ENCODE measurements at regions not wholly inside any gene's neighbourhood (a gene's known extent, or its start where the extent isn't known, plus 50 kb on each side); places are given as distances from the start of the nearest gene placed in this dataset.

- Histone ChIP-seq H3K9me3 (no peaks in the 10 kb centered on the region), H3K27ac (no peak overlapping the region), H3K4me1 (ENCODE audit: control insufficient read depth in 1 of 2, low read depth in 2 of 2) (no peaks in the 10 kb centered on the region), H3K4me3 (no peak overlapping the region), H3K27me3 (replicated peaks; ENCODE audit: insufficient read depth) (no peaks in the 10 kb centered on the region), H3K36me3 (no peaks in the 10 kb centered on the region)
- ATAC-seq (ENCODE audit: insufficient number of reproducible peaks, low FRiP score, low read depth) (no peak), DNase-seq (ENCODE audit: low spot score) (no peak)
- TF ChIP-seq, protein P1, sequence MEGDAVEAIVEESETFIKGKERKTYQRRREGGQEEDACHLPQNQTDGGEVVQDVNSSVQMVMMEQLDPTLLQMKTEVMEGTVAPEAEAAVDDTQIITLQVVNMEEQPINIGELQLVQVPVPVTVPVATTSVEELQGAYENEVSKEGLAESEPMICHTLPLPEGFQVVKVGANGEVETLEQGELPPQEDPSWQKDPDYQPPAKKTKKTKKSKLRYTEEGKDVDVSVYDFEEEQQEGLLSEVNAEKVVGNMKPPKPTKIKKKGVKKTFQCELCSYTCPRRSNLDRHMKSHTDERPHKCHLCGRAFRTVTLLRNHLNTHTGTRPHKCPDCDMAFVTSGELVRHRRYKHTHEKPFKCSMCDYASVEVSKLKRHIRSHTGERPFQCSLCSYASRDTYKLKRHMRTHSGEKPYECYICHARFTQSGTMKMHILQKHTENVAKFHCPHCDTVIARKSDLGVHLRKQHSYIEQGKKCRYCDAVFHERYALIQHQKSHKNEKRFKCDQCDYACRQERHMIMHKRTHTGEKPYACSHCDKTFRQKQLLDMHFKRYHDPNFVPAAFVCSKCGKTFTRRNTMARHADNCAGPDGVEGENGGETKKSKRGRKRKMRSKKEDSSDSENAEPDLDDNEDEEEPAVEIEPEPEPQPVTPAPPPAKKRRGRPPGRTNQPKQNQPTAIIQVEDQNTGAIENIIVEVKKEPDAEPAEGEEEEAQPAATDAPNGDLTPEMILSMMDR (IDR thresholded peaks at IDR 0.05) = no peak
Observed at GRCh38 chr11:71198823-71199165, 53.6 kb downstream of the SHANK2 start.

DNA sequence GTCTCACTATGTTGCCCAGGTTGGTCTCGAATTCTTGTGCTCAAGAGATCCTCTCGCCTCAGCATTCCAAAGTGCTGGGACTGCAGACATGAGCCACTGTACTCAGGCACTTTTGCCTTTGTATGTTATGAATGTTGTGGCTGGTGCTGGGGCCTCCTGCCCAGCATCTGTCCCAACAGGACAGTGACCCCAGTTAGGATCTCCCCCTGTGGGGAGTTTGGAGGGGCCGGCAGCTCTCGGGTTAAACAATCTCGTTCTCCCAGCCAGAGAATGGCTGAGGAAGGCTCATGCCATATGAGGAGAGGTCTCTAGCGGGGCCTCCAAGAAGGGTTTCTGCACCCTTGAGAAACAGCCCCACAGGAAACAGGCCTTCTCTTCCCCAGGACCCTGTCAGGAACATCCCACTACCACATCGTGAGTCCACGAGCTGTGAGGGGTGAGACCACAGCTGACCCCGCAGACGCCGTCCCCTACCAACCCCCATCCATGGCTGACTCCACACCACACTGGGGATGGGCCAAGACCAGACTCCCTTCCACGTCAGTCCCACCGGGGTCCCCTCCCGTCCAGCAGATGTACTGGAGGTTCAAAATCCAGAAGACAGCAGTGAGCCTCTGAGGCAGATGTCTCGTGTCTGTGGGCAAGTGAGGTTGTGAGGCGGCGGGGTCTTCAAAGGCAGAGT, 54.1 kb downstream of the SHANK2 start:
- Histone ChIP-seq H3K4me3 (no peak overlapping the region), H3K4me1 (ENCODE audit: control insufficient read depth in 1 of 2, low read depth in 2 of 2) (no peaks in the 10 kb centered on the region), H3K27ac (no peak overlapping the region), H3K27me3 (replicated peaks; ENCODE audit: insufficient read depth) (no peaks in the 10 kb centered on the region), H3K9me3 (no peaks in the 10 kb centered on the region), H3K36me3 (no peaks in the 10 kb centered on the region)
- no peak for ATAC-seq (ENCODE audit: insufficient number of reproducible peaks, low FRiP score, low read depth)
- DNase-seq (ENCODE audit: low spot score) = no peak
- TF ChIP-seq, protein P1 (IDR thresholded peaks at IDR 0.05) = no peak

GRCh38 chr11:71197096-71197495, 55.3 kb downstream of the SHANK2 start:
- ATAC-seq (ENCODE audit: insufficient number of reproducible peaks, low FRiP score, low read depth) (no peak), DNase-seq (ENCODE audit: low spot score) (no peak)
- Histone ChIP-seq H3K9me3 (no peaks in the 10 kb centered on the region), H3K4me1 (ENCODE audit: control insufficient read depth in 1 of 2, low read depth in 2 of 2) (no peaks in the 10 kb centered on the region), H3K27me3 (replicated peaks; ENCODE audit: insufficient read depth) (no peaks in the 10 kb centered on the region), H3K4me3 (no peak overlapping the region), H3K36me3 (no peaks in the 10 kb centered on the region), H3K27ac (no peak overlapping the region)
- TF ChIP-seq, protein P1 (IDR thresholded peaks at IDR 0.05) = no peak

GRCh38 chr11:71194710-71195109, 57.7 kb downstream of the SHANK2 start:
- no peaks in the 10 kb centered on the region for H3K27me3 ChIP-seq (replicated peaks; ENCODE audit: insufficient read depth)
- no peak overlapping the region for H3K4me3 ChIP-seq
- DNase-seq (ENCODE audit: low spot score) = no peak
- H3K4me1 ChIP-seq (ENCODE audit: control insufficient read depth in 1 of 2, low read depth in 2 of 2) = no peaks in the 10 kb centered on the region
- no peak overlapping the region for H3K27ac ChIP-seq
- TF ChIP-seq, protein P1 (IDR thresholded peaks at IDR 0.05) = no peak
- H3K36me3 ChIP-seq = no peaks in the 10 kb centered on the region
- H3K9me3 ChIP-seq = no peaks in the 10 kb centered on the region
- ATAC-seq (ENCODE audit: insufficient number of reproducible peaks, low FRiP score, low read depth) = no peak

GRCh38 chr11:71193431-71193830, 58.9 kb downstream of the SHANK2 start:
- no peak overlapping the region for H3K4me3 ChIP-seq
- H3K27ac ChIP-seq = no peak overlapping the region
- H3K27me3 ChIP-seq (replicated peaks; ENCODE audit: insufficient read depth) = no peaks in the 10 kb centered on the region
- TF ChIP-seq, protein P1 (IDR thresholded peaks at IDR 0.05) = no peak
- no peak for ATAC-seq (ENCODE audit: insufficient number of reproducible peaks, low FRiP score, low read depth)
- no peaks in the 10 kb centered on the region for H3K36me3 ChIP-seq
- H3K9me3 ChIP-seq = no peaks in the 10 kb centered on the region
- DNase-seq (ENCODE audit: low spot score) = no peak
- H3K4me1 ChIP-seq (ENCODE audit: control insufficient read depth in 1 of 2, low read depth in 2 of 2) = no peaks in the 10 kb centered on the region
